Stimulated activated CD4-positive, alpha-beta T cell treated with anti-CD3 and anti-CD28 coated beads, Interleukin-4, amount 100 ng/mL, for 48 hours (primary cell): ENCODE measurements at regions not wholly inside any gene's neighbourhood (a gene's known extent, or its start where the extent isn't known, plus 50 kb on each side); places are given as distances from the start of the nearest gene placed in this dataset.

Experiments
- DNase-seq, 2 donors: peaks; one replicate each; pipeline ENCODE4 v3.0.0-alpha.2; 2020; ENCODE audit warnings: low read depth in 2 of 2

DNA sequence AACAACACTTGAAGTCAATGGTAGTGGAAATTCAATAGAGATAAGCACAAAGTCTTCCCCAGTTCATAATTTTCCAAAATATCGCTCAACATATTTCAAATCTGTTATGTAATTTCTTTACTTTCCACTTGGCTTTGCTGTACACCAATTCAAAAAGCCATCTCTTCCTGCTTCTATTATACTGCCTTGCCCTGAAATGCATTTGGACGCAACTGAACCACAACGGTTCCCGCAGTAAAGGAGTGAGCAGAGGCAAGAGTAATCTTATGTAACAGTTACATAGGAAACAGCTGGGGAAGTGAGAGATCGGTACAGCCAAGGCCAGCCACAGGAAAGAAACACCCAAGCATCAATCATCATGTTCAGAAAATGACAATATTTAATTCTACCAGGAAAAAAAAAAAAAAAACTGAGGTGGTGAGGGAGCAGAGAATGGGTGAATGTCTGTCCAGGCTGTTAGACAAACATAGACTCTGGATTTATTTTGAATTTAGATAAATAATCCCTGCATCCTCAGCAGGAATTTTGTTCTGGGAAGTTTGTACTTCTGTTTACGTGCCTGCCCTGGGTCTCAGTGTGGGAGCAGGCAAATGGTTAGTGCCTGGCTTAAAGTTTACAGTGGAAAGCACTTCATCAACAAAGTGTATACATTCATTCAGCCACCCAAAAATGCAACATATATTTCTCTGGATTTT, 392.2 kb downstream of the ETS1 start:
- DNase-seq, result no peak

DNA sequence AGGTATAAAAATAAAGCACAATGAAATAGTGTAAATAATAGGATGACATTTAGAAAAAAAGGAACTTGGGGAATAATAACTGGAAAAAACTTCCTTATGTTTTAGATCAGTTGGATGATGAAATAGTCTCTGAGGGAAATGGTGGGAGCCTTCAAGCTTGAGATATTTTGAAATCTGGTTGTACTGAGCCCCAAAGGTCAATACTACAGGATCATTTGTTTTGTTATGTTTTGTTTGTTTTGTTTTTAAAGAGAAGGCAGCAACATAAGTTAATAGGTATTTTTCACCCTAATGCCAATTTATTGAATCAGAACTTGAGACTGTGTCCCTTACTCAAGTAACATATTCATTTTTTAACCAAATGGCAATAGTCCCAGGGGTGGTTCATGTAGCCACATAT, 393.1 kb downstream of the ETS1 start:
- DNase-seq, result no peak

DNA sequence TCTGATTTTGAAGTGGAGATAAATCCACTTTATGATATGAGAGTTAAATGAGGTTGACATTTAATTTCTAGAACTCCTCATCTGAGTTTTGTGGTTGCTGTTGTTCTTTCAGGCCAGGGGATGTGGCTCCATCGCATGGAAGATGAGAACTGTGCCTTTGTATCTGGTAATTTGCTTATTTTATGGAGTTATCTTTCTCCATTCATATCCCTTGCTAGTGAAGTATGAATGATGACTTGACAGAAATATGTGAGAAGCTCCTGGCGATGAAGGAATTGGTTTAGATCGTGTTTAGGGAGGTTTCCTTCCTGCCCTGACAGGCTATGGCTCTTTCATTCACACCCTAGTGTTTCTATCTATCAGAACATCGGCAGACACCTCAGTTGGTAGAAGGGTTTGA, 393.7 kb downstream of the ETS1 start:
- no peak for DNase-seq

GRCh38 chr11:128190312-128190711, 397.0 kb downstream of the ETS1 start:
- no peak for DNase-seq

- no peak for DNase-seq
These were observed 397.5 kb downstream of the ETS1 start for GRCh38 chr11:128189823-128190222.

GRCh38 chr11:128188346-128189004, 398.9 kb downstream of the ETS1 start:
- DNase-seq, result no peak

- no peak for DNase-seq
These were observed 399.5 kb downstream of the ETS1 start for GRCh38 chr11:128187835-128188234.

DNA sequence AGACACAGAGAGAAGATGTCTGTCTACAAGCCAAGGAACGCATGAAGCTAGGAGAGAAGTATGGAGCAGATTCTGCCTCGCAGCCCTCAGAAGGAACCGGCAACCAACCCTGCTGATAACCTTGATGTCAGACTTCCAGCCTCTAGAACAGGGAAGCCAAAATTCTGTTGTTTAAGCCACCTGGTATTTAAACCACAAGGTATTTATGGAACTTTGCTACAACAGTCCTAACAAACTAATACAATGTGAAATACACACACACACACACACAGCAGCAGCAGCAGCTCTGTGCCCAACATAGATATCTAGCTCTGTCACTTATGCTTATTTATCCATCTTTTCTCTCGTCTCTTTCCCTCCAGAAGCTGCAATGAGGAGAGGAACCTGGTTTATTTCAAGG, 400.0 kb downstream of the ETS1 start:
- no peak for DNase-seq

GRCh38 chr11:128184981-128185380, 402.4 kb downstream of the ETS1 start:
- no peak for DNase-seq

DNA sequence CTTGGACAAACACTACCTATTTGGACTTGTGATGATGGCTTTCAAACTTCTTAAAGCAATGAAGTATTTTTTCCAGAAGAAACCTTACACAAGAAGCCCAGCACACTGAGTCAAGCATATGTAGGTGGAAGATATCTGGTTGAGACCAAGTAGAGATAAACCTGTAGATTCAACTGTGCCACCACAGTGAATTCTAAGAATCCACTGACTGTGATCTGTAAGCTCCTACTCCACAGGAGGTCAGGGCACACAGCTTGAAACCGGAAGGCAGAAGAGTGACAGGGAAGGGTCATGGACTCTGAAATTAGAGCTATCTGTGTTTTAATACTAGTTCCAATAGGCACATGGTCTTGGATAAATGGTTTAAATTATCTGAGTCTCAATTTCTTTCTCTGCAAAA, 404.5 kb downstream of the ETS1 start:
- no peak for DNase-seq

DNA sequence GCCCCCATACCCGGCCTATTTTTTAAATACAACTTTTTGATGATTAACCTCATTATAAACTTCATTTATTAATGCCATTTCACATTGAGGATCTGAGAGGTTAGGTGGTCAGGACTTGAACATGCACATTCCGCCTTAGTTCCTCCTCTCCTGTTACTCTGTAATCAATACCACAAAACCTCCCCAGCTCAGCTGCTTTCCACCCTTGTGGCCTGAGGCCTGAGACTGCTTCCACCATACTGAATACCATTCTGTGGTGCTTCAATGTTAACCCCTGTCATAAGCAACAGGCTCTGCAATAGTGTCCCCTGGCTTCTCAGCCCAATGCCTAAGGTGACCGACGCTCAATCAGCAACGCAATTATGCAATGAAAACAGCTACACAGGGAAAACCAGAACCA, 405.4 kb downstream of the ETS1 start:
- no peak for DNase-seq

- no peak for DNase-seq
These were observed 406.3 kb downstream of the ETS1 start for GRCh38 chr11:128181088-128181480.

DNA sequence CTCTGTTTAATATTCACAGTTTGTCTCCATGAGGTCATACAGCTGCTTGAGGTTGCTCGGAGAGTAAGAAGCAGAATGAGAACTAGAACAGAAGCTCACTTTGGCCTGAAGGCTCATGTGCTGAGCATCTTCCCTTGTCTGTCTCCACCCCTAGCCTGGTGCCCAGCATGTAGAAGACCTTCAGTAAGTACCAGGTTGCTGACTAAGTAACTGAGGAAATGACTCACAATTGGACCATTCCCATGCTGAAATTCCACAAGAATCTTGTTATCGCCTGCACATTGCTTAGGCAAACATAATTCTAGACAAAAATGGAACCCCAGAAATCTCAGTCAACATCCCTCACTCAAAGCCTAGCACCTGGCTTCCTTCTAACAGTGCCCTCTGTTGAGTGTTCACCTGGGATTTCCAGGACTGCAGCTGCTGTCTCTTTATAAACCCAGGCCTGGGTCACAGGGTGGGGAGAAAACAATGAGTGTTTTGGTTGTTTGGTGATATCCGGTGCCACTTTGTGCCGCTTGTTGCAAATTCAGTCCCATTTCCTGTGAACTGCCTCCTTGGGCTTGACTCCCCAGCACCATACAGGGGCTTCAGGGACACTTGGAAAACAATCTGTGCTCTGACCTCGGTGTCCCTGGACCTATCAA, 406.8 kb downstream of the ETS1 start:
- DNase-seq, result no peak

DNA sequence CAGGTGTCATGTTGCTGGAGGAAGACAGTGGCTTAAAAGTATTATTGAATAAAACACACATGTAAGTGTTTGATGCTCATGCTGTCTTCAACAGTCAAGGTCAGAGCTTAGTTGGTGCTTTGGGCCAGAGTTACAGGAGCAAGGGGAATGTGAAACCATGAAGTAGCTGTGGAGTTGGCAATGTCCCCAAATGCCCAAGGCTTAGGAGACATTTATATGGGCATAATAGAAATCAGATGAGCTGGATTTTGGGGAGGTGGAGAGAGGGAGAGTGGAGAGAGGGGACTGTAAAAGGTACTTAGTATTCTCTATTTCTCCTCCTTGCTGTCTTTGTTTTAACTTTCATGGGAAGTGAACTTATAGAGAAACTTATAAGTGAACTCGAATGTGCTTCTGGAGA, 407.8 kb downstream of the ETS1 start:
- no peak for DNase-seq

- no peak for DNase-seq
These were observed 408.3 kb downstream of the ETS1 start for GRCh38 chr11:128179039-128179438.

GRCh38 chr11:128174465-128175291, 412.7 kb downstream of the ETS1 start:
- no peak for DNase-seq

DNA sequence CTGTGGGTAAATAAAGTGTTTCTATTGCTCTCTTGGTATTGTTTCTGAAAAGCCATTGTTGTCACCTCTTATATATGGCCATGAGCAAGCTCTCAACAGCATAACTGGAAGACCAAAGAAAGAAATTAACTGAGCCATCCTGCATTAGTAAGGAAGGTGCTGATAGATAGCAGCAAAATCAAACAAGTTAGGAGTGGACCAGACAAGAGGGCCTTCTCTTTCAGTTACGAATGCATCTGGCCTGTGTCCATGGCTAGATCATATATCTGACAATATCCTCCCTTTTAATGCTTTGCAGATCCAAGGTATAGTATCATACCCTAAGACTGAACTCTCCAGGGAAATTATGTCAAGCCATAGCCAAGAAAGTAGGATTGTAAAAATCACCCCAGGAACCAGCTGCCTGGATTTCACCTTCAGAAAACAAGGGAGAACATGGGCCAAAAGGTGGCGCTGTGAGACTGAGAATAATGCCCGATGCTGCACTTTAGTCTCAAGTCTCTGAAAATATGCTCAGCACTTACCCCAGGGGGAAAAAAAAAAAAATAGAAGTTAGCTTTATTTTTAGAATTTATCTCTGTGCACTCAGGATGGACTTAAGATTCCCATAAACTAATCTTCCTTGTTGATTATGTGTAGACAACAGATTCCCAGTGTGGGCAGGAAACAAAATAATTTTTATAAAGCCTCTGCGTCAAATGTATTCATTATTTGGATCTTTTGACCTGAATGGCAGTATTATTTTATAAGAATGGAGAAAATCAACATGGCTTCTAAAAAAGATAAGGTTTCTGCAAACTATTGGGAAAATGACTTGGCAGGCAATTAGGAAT, 415.1 kb downstream of the ETS1 start:
- DNase-seq, result peak; percentile 83 to 91

DNA sequence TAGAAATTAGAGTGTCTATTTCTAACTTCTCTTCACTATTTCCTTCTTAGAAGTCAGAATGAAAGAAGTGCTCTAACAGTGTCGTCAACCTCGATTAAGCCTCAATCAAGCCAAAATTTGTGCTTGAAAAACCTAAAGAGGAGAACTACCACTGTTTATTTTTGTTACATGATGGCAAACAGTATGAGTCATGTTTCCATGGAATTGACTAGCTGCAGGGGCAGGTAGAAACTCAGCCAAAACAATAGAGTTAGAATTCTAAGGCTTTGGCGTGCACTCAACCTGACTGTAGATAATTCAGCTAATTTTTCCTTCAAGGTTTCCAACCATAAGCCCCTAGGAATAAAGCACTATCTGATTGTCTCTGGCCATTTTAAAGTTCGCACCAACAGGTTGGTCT, 415.9 kb downstream of the ETS1 start:
- DNase-seq, result no peak

- DNase-seq, result no peak
These were observed 421.8 kb downstream of the ETS1 start for GRCh38 chr11:128165572-128165971.

DNA sequence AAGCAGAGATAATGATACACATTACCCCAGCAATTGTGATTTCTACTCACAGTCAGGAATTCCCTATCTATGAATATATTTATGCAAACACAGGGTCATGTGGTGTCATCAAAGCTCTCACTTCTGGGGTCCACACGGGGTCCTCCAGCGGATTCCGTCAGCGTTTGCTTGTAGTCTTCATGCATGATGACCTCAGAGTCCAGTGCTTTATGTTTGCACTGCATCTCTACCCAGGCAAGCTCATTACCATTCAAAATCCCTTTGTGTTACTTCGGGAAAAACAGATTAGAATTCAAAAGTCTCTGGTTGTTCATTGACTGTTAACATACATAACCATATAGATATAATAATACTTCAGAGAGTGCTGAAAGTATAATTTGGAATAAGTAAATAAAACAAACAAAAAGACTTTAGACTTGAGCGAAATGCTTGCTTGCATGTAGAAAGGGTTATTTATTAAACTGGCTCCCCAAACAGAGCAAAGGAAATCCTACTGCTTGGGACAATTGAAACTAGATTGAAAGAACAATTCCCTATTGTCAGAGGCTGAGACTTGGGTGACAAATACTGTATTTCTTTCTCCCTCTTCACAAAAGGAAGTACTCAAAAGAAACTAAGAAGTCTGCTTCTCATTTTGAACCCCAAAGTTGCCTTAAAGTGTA, 423.1 kb downstream of the ETS1 start:
- DNase-seq, result no peak

DNA sequence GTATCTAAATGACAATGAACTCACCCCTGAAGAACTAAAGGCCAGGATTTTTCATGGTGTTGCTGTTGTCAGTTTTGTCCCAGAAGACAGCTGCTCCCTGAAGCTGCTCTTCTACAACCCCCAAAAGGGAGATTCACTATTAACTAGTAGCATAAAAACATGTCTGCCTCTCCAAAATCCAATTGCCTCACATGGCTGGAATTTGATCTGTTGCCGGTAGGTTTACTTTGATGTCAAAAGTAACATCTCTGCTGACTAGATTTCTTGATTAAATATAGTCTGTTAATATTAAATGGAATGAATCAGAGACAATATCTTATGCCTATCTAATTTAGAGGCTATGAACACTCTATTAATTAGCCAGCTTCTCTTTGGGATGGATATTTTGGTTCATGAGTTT, 425.4 kb downstream of the ETS1 start:
- no peak for DNase-seq
